GM19452 (cell line): ENCODE measurements at regions not wholly inside any gene's neighbourhood (a gene's known extent, or its start where the extent isn't known, plus 50 kb on each side); places are given as distances from the start of the nearest gene placed in this dataset.

ENCODE experiments used
- ATAC-seq: cut with Tn5 transposase; IDR thresholded peaks from one replicate; pipeline ENCODE4 v1.9.1; 2021; ENCODE audit not compliant: unreplicated experiment

GRCh38 chr13:40136896-40137295 is 481.4 kb downstream of the COG6 start:
- no peak for ATAC-seq

GRCh38 chr13:40137400-40137799 is 481.9 kb downstream of the COG6 start:
- ATAC-seq: no peak

GRCh38 chr13:40139896-40140520 is 484.5 kb downstream of the COG6 start:
- no peak for ATAC-seq

- no peak for ATAC-seq
Observed at GRCh38 chr13:40141859-40142555, 486.5 kb downstream of the COG6 start.

- no peak for ATAC-seq
Observed at GRCh38 chr13:40143106-40143505, 487.6 kb downstream of the COG6 start.

- no peak for ATAC-seq
Observed at GRCh38 chr13:40143559-40143958, 488.1 kb downstream of the COG6 start.

GRCh38 chr13:40145139-40145538 is 489.7 kb downstream of the COG6 start:
- no peak for ATAC-seq

GRCh38 chr13:40146063-40146462 is 490.6 kb downstream of the COG6 start:
- ATAC-seq: no peak

GRCh38 chr13:40146611-40147117 is 491.2 kb downstream of the COG6 start:
- ATAC-seq: no peak

GRCh38 chr13:40148101-40148500 is 492.6 kb downstream of the COG6 start:
- no peak for ATAC-seq

- ATAC-seq: no peak
Observed at GRCh38 chr13:40148742-40149141, 493.3 kb downstream of the COG6 start.

GRCh38 chr13:40149611-40150274 is 494.3 kb downstream of the COG6 start:
- ATAC-seq: no peak

- no peak for ATAC-seq
Observed at GRCh38 chr13:40151673-40152072, 496.2 kb downstream of the COG6 start.

GRCh38 chr13:40152145-40152544 is 496.7 kb downstream of the COG6 start:
- ATAC-seq: no peak

- ATAC-seq: no peak
Observed at GRCh38 chr13:40152922-40153321, 497.5 kb downstream of the COG6 start.

- no peak for ATAC-seq
Observed at GRCh38 chr13:40153516-40153915, 498.1 kb downstream of the COG6 start.

GRCh38 chr13:40155201-40155600 is 499.7 kb downstream of the COG6 start:
- ATAC-seq: no peak

- no peak for ATAC-seq
Observed at GRCh38 chr13:40158218-40158617, 502.8 kb downstream of the COG6 start.

- no peak for ATAC-seq
Observed at GRCh38 chr13:40158757-40159156, 503.3 kb downstream of the COG6 start.

GRCh38 chr13:40159736-40160135 is 504.3 kb downstream of the COG6 start:
- no peak for ATAC-seq

- ATAC-seq: no peak
Observed at GRCh38 chr13:40160618-40161350, 505.3 kb downstream of the COG6 start.
